ENCODE measurements at regions not wholly inside any gene's neighbourhood (a gene's known extent, or its start where the extent isn't known, plus 50 kb on each side); places are given as distances from the start of the nearest gene placed in this dataset.

GRCh38 chr1:18021242-18021641, 86.4 kb upstream of the IGSF21 start:
- H3K27ac ChIP-seq (ENCODE audit: low read length), result no peak overlapping the region
- no peaks in the 10 kb centered on the region for H3K9me3 ChIP-seq (replicated peaks; ENCODE audit: control insufficient read depth, low read depth, low read length)
- H3K4me3 ChIP-seq (ENCODE audit: low read length), result no peak overlapping the region
- DNase-seq, result no peak
- H3K4me1 ChIP-seq (ENCODE audit: control insufficient read depth, insufficient read depth, low read length), result no peaks in the 10 kb centered on the region
- 48% methylated on average over 6 of the region's 6 CpGs for WGBS (ENCODE audit: insufficient coverage)
- H3K27me3 ChIP-seq (ENCODE audit: control insufficient read depth, insufficient read depth, low read length), result peaks cover 5% of the 10 kb centered on the region
- H3K36me3 ChIP-seq (ENCODE audit: control insufficient read depth, insufficient read depth, low read length), result no peaks in the 10 kb centered on the region

DNA sequence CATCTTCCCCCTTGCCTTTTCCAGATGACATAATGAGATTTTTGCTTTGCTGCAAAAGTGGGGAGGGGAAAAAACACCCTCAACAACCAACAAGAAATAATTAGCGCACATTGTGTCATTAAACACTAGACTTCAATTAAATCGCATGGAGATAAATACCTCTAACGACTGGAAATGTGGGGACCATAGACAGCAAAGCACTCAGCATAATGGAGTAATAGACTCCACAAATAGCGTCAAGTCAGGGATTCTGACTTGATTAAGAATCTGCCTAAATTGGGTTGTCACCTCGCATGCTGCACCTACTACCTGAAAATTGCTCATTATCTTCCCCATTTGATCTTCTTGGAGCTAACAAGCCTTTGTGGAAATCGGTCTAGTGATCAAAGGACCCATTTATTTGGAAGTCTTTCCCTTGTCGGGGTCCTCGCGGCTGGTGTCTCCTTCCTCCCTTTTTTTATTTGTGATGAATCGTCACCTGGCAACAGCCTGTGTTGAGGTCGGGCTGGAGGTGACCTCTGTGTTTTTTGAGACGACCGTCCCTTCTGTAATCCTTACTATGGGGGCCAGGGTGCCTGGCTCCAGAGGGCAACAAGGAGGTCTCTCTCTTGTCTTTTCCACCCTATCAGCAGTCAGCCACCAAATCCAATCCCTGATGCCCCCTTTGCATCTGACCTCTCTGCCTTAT, 75.3 kb upstream of the IGSF21 start:
- WGBS (ENCODE audit: insufficient coverage), result 47% methylated on average over 4 of the region's 13 CpGs
- no peak overlapping the region for H3K4me3 ChIP-seq (ENCODE audit: low read length)
- no peaks in the 10 kb centered on the region for H3K36me3 ChIP-seq (ENCODE audit: control insufficient read depth, insufficient read depth, low read length)
- H3K27ac ChIP-seq (ENCODE audit: low read length), result no peak overlapping the region
- no peak for DNase-seq
- no peaks in the 10 kb centered on the region for H3K4me1 ChIP-seq (ENCODE audit: control insufficient read depth, insufficient read depth, low read length)
- no peaks in the 10 kb centered on the region for H3K9me3 ChIP-seq (replicated peaks; ENCODE audit: control insufficient read depth, low read depth, low read length)
- H3K27me3 ChIP-seq (ENCODE audit: control insufficient read depth, insufficient read depth, low read length), result peaks cover 13% of the 10 kb centered on the region

GRCh38 chr1:18035145-18035544, 72.5 kb upstream of the IGSF21 start:
- no peak overlapping the region for H3K27ac ChIP-seq (ENCODE audit: low read length)

DNA sequence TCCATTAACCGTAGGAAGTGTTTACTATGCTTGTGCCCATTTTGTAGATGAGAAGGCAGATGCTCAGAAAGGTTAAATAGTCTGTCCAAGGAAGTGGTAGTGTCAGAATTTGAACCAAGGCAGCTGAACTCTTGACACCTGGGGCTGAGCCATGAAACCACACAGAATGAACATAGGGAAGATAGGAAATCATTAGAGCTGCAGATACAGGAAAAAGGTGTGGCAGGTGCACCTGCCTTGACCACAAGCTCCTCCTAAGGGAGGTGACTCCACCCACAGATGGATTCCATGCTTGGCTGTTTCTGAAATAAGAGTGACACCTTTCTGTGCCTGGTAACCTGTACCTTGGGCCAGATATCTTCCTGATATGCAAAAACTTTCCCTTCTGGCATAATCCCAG, 69.9 kb upstream of the IGSF21 start:
- no peaks in the 10 kb centered on the region for H3K9me3 ChIP-seq (replicated peaks; ENCODE audit: control insufficient read depth, low read depth, low read length)
- no peak overlapping the region for H3K27ac ChIP-seq (ENCODE audit: low read length)
- H3K4me3 ChIP-seq (ENCODE audit: low read length), result no peak overlapping the region
- H3K27me3 ChIP-seq (ENCODE audit: control insufficient read depth, insufficient read depth, low read length), result peaks cover 7% of the 10 kb centered on the region
- DNase-seq, result no peak
- H3K4me1 ChIP-seq (ENCODE audit: control insufficient read depth, insufficient read depth, low read length), result no peaks in the 10 kb centered on the region
- no peaks in the 10 kb centered on the region for H3K36me3 ChIP-seq (ENCODE audit: control insufficient read depth, insufficient read depth, low read length)
- WGBS (ENCODE audit: insufficient coverage), result 80% methylated on average over 1 of the region's 1 CpG

More at GRCh38 chr1:18035145-18035544, 72.5 kb upstream of the IGSF21 start:
- 80% methylated on average over 1 of the region's 3 CpGs for WGBS (ENCODE audit: insufficient coverage)
- no peak overlapping the region for H3K4me3 ChIP-seq (ENCODE audit: low read length)
- H3K4me1 ChIP-seq (ENCODE audit: control insufficient read depth, insufficient read depth, low read length), result no peaks in the 10 kb centered on the region
- H3K36me3 ChIP-seq (ENCODE audit: control insufficient read depth, insufficient read depth, low read length), result no peaks in the 10 kb centered on the region
- H3K27me3 ChIP-seq (ENCODE audit: control insufficient read depth, insufficient read depth, low read length), result peaks cover 15% of the 10 kb centered on the region
- H3K9me3 ChIP-seq (replicated peaks; ENCODE audit: control insufficient read depth, low read depth, low read length), result no peaks in the 10 kb centered on the region
- no peak for DNase-seq

GRCh38 chr1:18038051-18038450, 69.5 kb upstream of the IGSF21 start:
- 87% methylated on average over 3 of the region's 4 CpGs for WGBS (ENCODE audit: insufficient coverage)

GRCh38 chr1:18039102-18039501, 68.5 kb upstream of the IGSF21 start:
- Histone ChIP-seq H3K4me1 (ENCODE audit: control insufficient read depth, insufficient read depth, low read length) (no peaks in the 10 kb centered on the region), H3K27me3 (ENCODE audit: control insufficient read depth, insufficient read depth, low read length) (peaks cover 5% of the 10 kb centered on the region), H3K27ac (ENCODE audit: low read length) (no peak overlapping the region), H3K9me3 (replicated peaks; ENCODE audit: control insufficient read depth, low read depth, low read length) (no peaks in the 10 kb centered on the region), H3K36me3 (ENCODE audit: control insufficient read depth, insufficient read depth, low read length) (no peaks in the 10 kb centered on the region), H3K4me3 (ENCODE audit: low read length) (no peak overlapping the region)
- no peak for DNase-seq
- no CpG with 5 or more reads among the region's 1 CpG for WGBS (ENCODE audit: insufficient coverage)

More at GRCh38 chr1:18038051-18038450, 69.5 kb upstream of the IGSF21 start:
- no peaks in the 10 kb centered on the region for H3K36me3 ChIP-seq (ENCODE audit: control insufficient read depth, insufficient read depth, low read length)
- peaks cover 5% of the 10 kb centered on the region for H3K27me3 ChIP-seq (ENCODE audit: control insufficient read depth, insufficient read depth, low read length)
- DNase-seq, result no peak
- H3K4me1 ChIP-seq (ENCODE audit: control insufficient read depth, insufficient read depth, low read length), result no peaks in the 10 kb centered on the region
- no peak overlapping the region for H3K4me3 ChIP-seq (ENCODE audit: low read length)
- no peak overlapping the region for H3K27ac ChIP-seq (ENCODE audit: low read length)
- H3K9me3 ChIP-seq (replicated peaks; ENCODE audit: control insufficient read depth, low read depth, low read length), result no peaks in the 10 kb centered on the region

GRCh38 chr1:18041102-18041501, 66.5 kb upstream of the IGSF21 start:
- 80% methylated on average over 2 of the region's 6 CpGs for WGBS (ENCODE audit: insufficient coverage)
- no peak for DNase-seq
- H3K27me3 ChIP-seq (ENCODE audit: control insufficient read depth, insufficient read depth, low read length), result peaks cover 7% of the 10 kb centered on the region
- H3K4me3 ChIP-seq (ENCODE audit: low read length), result no peak overlapping the region
- H3K36me3 ChIP-seq (ENCODE audit: control insufficient read depth, insufficient read depth, low read length), result no peaks in the 10 kb centered on the region
- no peak overlapping the region for H3K27ac ChIP-seq (ENCODE audit: low read length)
- no peaks in the 10 kb centered on the region for H3K4me1 ChIP-seq (ENCODE audit: control insufficient read depth, insufficient read depth, low read length)
- no peaks in the 10 kb centered on the region for H3K9me3 ChIP-seq (replicated peaks; ENCODE audit: control insufficient read depth, low read depth, low read length)

- H3K36me3 ChIP-seq (ENCODE audit: control insufficient read depth, insufficient read depth, low read length), result no peaks in the 10 kb centered on the region
- WGBS (ENCODE audit: insufficient coverage), result 40% methylated on average over 6 of the region's 11 CpGs
- DNase-seq, result no peak
- no peak overlapping the region for H3K4me3 ChIP-seq (ENCODE audit: low read length)
- H3K27ac ChIP-seq (ENCODE audit: low read length), result no peak overlapping the region
- H3K4me1 ChIP-seq (ENCODE audit: control insufficient read depth, insufficient read depth, low read length), result no peaks in the 10 kb centered on the region
- peaks cover 7% of the 10 kb centered on the region for H3K27me3 ChIP-seq (ENCODE audit: control insufficient read depth, insufficient read depth, low read length)
- H3K9me3 ChIP-seq (replicated peaks; ENCODE audit: control insufficient read depth, low read depth, low read length), result no peaks in the 10 kb centered on the region
These were observed 65.8 kb upstream of the IGSF21 start for GRCh38 chr1:18041685-18042355.

- Histone ChIP-seq H3K36me3 (ENCODE audit: control insufficient read depth, insufficient read depth, low read length) (no peaks in the 10 kb centered on the region), H3K9me3 (replicated peaks; ENCODE audit: control insufficient read depth, low read depth, low read length) (no peaks in the 10 kb centered on the region), H3K27ac (ENCODE audit: low read length) (no peak overlapping the region), H3K4me1 (ENCODE audit: control insufficient read depth, insufficient read depth, low read length) (no peaks in the 10 kb centered on the region), H3K27me3 (ENCODE audit: control insufficient read depth, insufficient read depth, low read length) (peaks cover 5% of the 10 kb centered on the region), H3K4me3 (ENCODE audit: low read length) (no peak overlapping the region)
- no peak for DNase-seq
- WGBS (ENCODE audit: insufficient coverage), result 100% methylated on average over 2 of the region's 2 CpGs
These were observed 63.7 kb upstream of the IGSF21 start for GRCh38 chr1:18043871-18044270.

- peaks cover 5% of the 10 kb centered on the region for H3K27me3 ChIP-seq (ENCODE audit: control insufficient read depth, insufficient read depth, low read length)
These were observed 62.4 kb upstream of the IGSF21 start for GRCh38 chr1:18045203-18045602.

More at GRCh38 chr1:18045203-18045602, 62.4 kb upstream of the IGSF21 start:
- Histone ChIP-seq H3K36me3 (ENCODE audit: control insufficient read depth, insufficient read depth, low read length) (no peaks in the 10 kb centered on the region), H3K4me3 (ENCODE audit: low read length) (no peak overlapping the region), H3K9me3 (replicated peaks; ENCODE audit: control insufficient read depth, low read depth, low read length) (no peaks in the 10 kb centered on the region), H3K4me1 (ENCODE audit: control insufficient read depth, insufficient read depth, low read length) (no peaks in the 10 kb centered on the region), H3K27ac (ENCODE audit: low read length) (no peak overlapping the region)
- no peak for DNase-seq
- WGBS (ENCODE audit: insufficient coverage), result 52% methylated on average over 5 of the region's 5 CpGs

Measured in muscle of leg (tissue), 3 donors.